ENCODE measurements at regions not wholly inside any gene's neighbourhood (a gene's known extent, or its start where the extent isn't known, plus 50 kb on each side); places are given as distances from the start of the nearest gene placed in this dataset.

DNA sequence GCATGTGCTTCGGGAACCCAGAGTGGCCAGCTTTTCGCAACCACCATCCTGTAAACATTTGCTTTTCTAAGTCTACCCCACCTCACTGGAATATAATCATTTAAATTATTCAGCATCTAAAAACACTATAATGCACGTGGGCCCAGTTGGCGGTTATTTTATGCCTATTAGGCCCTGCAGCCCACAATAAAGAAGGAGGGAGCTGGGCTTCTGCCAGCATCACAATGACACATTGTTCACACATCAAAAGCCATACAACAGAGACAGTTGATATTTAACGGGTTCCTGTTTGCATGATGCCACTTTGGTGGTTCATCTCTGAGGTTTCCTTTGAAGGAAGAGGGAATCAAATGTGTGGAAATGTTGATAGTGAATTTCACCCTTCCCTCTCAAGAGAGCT, 916.0 kb upstream of the CELF4 start:
- TF ChIP-seq, protein P1, sequence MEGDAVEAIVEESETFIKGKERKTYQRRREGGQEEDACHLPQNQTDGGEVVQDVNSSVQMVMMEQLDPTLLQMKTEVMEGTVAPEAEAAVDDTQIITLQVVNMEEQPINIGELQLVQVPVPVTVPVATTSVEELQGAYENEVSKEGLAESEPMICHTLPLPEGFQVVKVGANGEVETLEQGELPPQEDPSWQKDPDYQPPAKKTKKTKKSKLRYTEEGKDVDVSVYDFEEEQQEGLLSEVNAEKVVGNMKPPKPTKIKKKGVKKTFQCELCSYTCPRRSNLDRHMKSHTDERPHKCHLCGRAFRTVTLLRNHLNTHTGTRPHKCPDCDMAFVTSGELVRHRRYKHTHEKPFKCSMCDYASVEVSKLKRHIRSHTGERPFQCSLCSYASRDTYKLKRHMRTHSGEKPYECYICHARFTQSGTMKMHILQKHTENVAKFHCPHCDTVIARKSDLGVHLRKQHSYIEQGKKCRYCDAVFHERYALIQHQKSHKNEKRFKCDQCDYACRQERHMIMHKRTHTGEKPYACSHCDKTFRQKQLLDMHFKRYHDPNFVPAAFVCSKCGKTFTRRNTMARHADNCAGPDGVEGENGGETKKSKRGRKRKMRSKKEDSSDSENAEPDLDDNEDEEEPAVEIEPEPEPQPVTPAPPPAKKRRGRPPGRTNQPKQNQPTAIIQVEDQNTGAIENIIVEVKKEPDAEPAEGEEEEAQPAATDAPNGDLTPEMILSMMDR (IDR thresholded peaks at IDR 0.05; ENCODE audit: insufficient read depth, low read length, poor library complexity, severe bottlenecking), result no peak
- TF ChIP-seq EZH2phosphoT487 (conservative IDR thresholded peaks at IDR 0.05; ENCODE audit: low read length), result no peak

All from SU-DHL-6 (cell line).